ENCODE measurements at regions not wholly inside any gene's neighbourhood (a gene's known extent, or its start where the extent isn't known, plus 50 kb on each side); places are given as distances from the start of the nearest gene placed in this dataset.

DNA sequence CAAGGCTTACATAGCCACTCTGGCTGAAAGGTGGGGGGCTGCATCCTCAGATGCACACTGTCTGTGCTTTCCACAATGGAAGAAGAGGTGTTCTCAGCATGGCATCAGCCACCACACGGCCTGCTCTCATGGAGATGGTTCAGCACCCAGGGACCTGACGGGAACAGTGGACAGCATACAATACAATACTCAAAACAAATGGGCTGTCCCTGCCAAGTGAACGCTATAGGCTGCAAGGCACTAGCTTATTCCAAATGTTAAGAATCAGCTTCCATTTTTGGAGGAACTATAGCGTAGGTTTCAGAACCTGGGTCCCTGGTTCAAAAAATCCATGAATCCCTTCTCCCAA, 77.2 kb downstream of the ZNF608 start:
- H3K4me1 ChIP-seq (ENCODE audit: control insufficient read depth, extremely low read depth, insufficient read depth, low read length) = peaks cover 11% of the 10 kb centered on the region
- no peaks in the 10 kb centered on the region for H3K79me2 ChIP-seq (ENCODE audit: control insufficient read depth, insufficient read depth, low read length)
- DNase-seq (ENCODE audit: low read depth, low spot score) (no peak), FAIRE-seq (no peak)
- no peaks in the 10 kb centered on the region for H3K9me3 ChIP-seq (ENCODE audit: control insufficient read depth, low read depth, low read length)
- no peaks in the 10 kb centered on the region for H3K36me3 ChIP-seq (ENCODE audit: control insufficient read depth in 2 of 2, extremely low read depth in 1 of 2, insufficient read depth in 2 of 2, low read length in 2 of 2)
- no peaks in the 10 kb centered on the region for H3K9me1 ChIP-seq (ENCODE audit: control insufficient read depth, extremely low read depth, insufficient read depth, low read length)
- H3K4me2 ChIP-seq (ENCODE audit: control insufficient read depth, extremely low read depth, insufficient read depth, low read depth, low read length) = no peak overlapping the region
- H2AFZ ChIP-seq (ENCODE audit: control insufficient read depth, low read length) = no peak overlapping the region
- TF ChIP-seq EZH2 (IDR thresholded peaks at IDR 0.05; ENCODE audit: low read length) = no peak
- TF ChIP-seq, protein P1, sequence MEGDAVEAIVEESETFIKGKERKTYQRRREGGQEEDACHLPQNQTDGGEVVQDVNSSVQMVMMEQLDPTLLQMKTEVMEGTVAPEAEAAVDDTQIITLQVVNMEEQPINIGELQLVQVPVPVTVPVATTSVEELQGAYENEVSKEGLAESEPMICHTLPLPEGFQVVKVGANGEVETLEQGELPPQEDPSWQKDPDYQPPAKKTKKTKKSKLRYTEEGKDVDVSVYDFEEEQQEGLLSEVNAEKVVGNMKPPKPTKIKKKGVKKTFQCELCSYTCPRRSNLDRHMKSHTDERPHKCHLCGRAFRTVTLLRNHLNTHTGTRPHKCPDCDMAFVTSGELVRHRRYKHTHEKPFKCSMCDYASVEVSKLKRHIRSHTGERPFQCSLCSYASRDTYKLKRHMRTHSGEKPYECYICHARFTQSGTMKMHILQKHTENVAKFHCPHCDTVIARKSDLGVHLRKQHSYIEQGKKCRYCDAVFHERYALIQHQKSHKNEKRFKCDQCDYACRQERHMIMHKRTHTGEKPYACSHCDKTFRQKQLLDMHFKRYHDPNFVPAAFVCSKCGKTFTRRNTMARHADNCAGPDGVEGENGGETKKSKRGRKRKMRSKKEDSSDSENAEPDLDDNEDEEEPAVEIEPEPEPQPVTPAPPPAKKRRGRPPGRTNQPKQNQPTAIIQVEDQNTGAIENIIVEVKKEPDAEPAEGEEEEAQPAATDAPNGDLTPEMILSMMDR (optimal IDR thresholded peaks at IDR 0.05 in 1 of 3, IDR thresholded peaks at IDR 0.05 in 1 of 3, conservative IDR thresholded peaks at IDR 0.05 in 1 of 3; ENCODE audit: extremely low read depth in 1 of 3, insufficient read depth in 2 of 3, low read length in 3 of 3) = no peak
- no peaks in the 10 kb centered on the region for H4K20me1 ChIP-seq (ENCODE audit: control insufficient read depth, extremely low read depth, insufficient read depth, low read length)
- no peak overlapping the region for H3K27ac ChIP-seq (ENCODE audit: control insufficient read depth, insufficient read depth, low read length)
- dilution Hi-C loops (cut with MboI; ENCODE audit: extremely low pct_ligation_motif_present, low sequenced_read_pairs) = no loop called here
- no peaks in the 10 kb centered on the region for H3K27me3 ChIP-seq (ENCODE audit: control insufficient read depth, extremely low read depth, insufficient read depth, low read length)
- no peak overlapping the region for H3K9ac ChIP-seq (ENCODE audit: control insufficient read depth, extremely low read depth, insufficient read depth, low read length)
- H3K4me3 ChIP-seq (ENCODE audit: control insufficient read depth in 2 of 3, extremely low read depth in 1 of 3, insufficient read depth in 2 of 3, low read depth in 1 of 3, low read length in 3 of 3) = no peak overlapping the region

DNA sequence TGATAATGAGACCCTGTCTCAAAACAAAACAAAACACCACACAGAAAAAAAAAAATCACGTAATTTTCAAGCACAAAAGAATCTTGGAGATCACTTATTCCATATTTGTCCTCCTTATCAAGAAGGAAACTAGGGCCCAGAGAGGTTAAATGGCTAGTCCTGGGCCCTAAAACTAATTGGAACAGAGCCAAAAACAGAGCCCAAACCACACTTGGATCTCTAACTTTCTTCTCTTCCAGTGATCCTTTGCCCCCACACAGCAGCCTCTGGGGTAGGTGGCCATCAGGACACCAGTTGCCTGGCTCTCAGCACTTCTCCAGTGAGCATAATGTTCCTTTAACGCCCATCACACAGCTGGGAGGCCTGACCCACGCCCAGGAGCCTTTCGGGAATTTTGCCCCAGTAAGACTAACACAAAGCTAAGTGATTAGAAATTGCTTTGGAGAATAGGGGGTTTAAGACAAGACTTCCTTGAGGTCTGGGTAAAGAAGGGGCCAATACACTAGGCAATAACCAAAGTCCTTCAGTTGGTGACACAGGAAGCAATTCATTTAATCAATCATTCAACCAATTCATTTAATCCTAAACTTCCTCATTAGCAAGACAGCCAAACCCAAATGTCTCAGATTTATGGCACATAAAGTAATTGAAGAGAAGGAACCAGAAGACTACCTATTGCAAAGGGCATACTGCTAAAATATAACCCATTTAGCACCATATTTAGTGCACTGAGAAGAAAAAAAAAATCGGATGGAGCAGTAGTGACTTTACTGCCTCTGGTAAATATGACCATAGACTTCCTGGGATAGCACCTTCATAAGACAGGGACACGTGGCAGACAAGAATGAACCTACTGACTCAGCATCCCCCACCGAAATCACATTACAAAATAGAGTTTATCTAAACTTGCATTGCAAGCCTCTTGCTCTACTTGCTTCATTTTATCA, 77.8 kb downstream of the ZNF608 start:
- Histone ChIP-seq H3K27ac (ENCODE audit: control insufficient read depth, insufficient read depth, low read length) (no peak overlapping the region), H2AFZ (ENCODE audit: control insufficient read depth, low read length) (no peak overlapping the region), H4K20me1 (ENCODE audit: control insufficient read depth, extremely low read depth, insufficient read depth, low read length) (no peaks in the 10 kb centered on the region), H3K9me1 (ENCODE audit: control insufficient read depth, extremely low read depth, insufficient read depth, low read length) (no peaks in the 10 kb centered on the region), H3K4me2 (ENCODE audit: control insufficient read depth, extremely low read depth, insufficient read depth, low read depth, low read length) (no peak overlapping the region), H3K79me2 (ENCODE audit: control insufficient read depth, insufficient read depth, low read length) (no peaks in the 10 kb centered on the region), H3K9ac (ENCODE audit: control insufficient read depth, extremely low read depth, insufficient read depth, low read length) (no peak overlapping the region), H3K4me1 (ENCODE audit: control insufficient read depth, extremely low read depth, insufficient read depth, low read length) (peaks cover 11% of the 10 kb centered on the region), H3K27me3 (ENCODE audit: control insufficient read depth, extremely low read depth, insufficient read depth, low read length) (no peaks in the 10 kb centered on the region), H3K36me3 (ENCODE audit: control insufficient read depth in 2 of 2, extremely low read depth in 1 of 2, insufficient read depth in 2 of 2, low read length in 2 of 2) (no peaks in the 10 kb centered on the region), H3K9me3 (ENCODE audit: control insufficient read depth, low read depth, low read length) (no peaks in the 10 kb centered on the region), H3K4me3 (ENCODE audit: control insufficient read depth in 2 of 3, extremely low read depth in 1 of 3, insufficient read depth in 2 of 3, low read depth in 1 of 3, low read length in 3 of 3) (no peak overlapping the region)
- no peak for FAIRE-seq
- TF ChIP-seq, protein P1 (optimal IDR thresholded peaks at IDR 0.05 in 1 of 3, IDR thresholded peaks at IDR 0.05 in 1 of 3, conservative IDR thresholded peaks at IDR 0.05 in 1 of 3; ENCODE audit: extremely low read depth in 1 of 3, insufficient read depth in 2 of 3, low read length in 3 of 3) = no peak
- TF ChIP-seq EZH2 (IDR thresholded peaks at IDR 0.05; ENCODE audit: low read length) = no peak
- DNase-seq (ENCODE audit: low read depth, low spot score) = no peak
- dilution Hi-C loops (cut with MboI; ENCODE audit: extremely low pct_ligation_motif_present, low sequenced_read_pairs) = no loop called here

Data from keratinocyte (primary cell).